SU-DHL-6 (cell line): ENCODE measurements at regions not wholly inside any gene's neighbourhood (a gene's known extent, or its start where the extent isn't known, plus 50 kb on each side); places are given as distances from the start of the nearest gene placed in this dataset.

Experiments used
- H2AFZ ChIP-seq: fragments of 200-600 bp; sonication (generic); 2 replicates; pipeline ENCODE4 v1.6.1; 2014; ENCODE audit warnings: low read depth, mild to moderate bottlenecking, moderate library complexity, mixed read lengths, antibody characterized with exemption, low read length; ENCODE audit not compliant: severe bottlenecking
- H3F3A ChIP-seq: fragments of 200-600 bp; shearing (Covaris generic); 2 replicates; pipeline ENCODE4 v1.6.0; 2016; ENCODE audit warnings: antibody characterized with exemption, mild to moderate bottlenecking; ENCODE audit not compliant: insufficient read depth
- H3K27ac ChIP-seq: fragments of 200-600 bp; sonication (generic); 2 replicates; pipeline ENCODE4 v1.5.1; 2016; ENCODE audit warnings: low read depth, mild to moderate bottlenecking, low read length, moderate library complexity, mixed read lengths
- H3K27me3 ChIP-seq: fragments of 200-600 bp; sonication (generic), shearing (Covaris generic); 2 replicates; pipeline ENCODE4 v1.6.0; 2014; ENCODE audit warnings: mild to moderate bottlenecking, low read length
- H3K36me3 ChIP-seq: fragments of 200-600 bp; sonication (generic); 2 replicates; pipeline ENCODE4 v1.6.1; 2014; ENCODE audit warnings: mild to moderate bottlenecking, low read length, mixed read lengths
- H3K4me2 ChIP-seq: fragments of 300-600, 200-600 bp; shearing (Covaris generic), sonication (generic); 2 replicates; pipeline ENCODE4 v1.6.0; 2014; ENCODE audit warnings: low read length, low read depth, mild to moderate bottlenecking; ENCODE audit not compliant: poor library complexity, severe bottlenecking
- H3K4me3 ChIP-seq: fragments of 200-600 bp; sonication (generic); 2 replicates; pipeline ENCODE4 v1.5.1; 2014; ENCODE audit warnings: antibody characterized with exemption, low read length, mild to moderate bottlenecking, mixed read lengths; ENCODE audit not compliant: insufficient read depth, poor library complexity, severe bottlenecking
- H3K79me2 ChIP-seq: fragments of 200-600 bp; sonication (generic); 2 replicates; pipeline ENCODE4 v1.6.1; 2014; ENCODE audit warnings: mild to moderate bottlenecking, low read length, moderate library complexity; ENCODE audit not compliant: insufficient read depth
- H3K9ac ChIP-seq: fragments of 200-600 bp; sonication (generic); 2 replicates; pipeline ENCODE4 v1.7.0; 2014; ENCODE audit warnings: mild to moderate bottlenecking, low read length
- H3K9me2 ChIP-seq: fragments of 200-600 bp; sonication (generic); replicated peaks from 2 replicates; pipeline ENCODE4 v1.6.1; 2014; ENCODE audit warnings: low read length; ENCODE audit not compliant: insufficient read depth
- H3K9me3 ChIP-seq: fragments of 200-600 bp; sonication (generic); 2 replicates; pipeline ENCODE4 v1.6.1; 2014; ENCODE audit warnings: low read length, mixed read lengths; ENCODE audit not compliant: insufficient read depth
- H4K20me1 ChIP-seq: fragments of 200-600 bp; sonication (generic); 2 replicates; pipeline ENCODE4 v1.6.1; 2014; ENCODE audit warnings: low read depth, mild to moderate bottlenecking, antibody characterized with exemption, low read length, moderate library complexity, mixed read lengths
- EZH2phosphoT487 ChIP-seq: fragments of 200-600 bp; sonication (generic), shearing (Covaris generic); conservative IDR thresholded peaks from 2 replicates; pipeline ENCODE4 v1.6.1; 2018; ENCODE audit warnings: mild to moderate bottlenecking, antibody characterized with exemption, low read length, moderate library complexity, mixed read lengths
- TF ChIP-seq, protein P1 (sequence below): fragments of 200-600 bp; sonication (generic); IDR thresholded peaks from one replicate; pipeline ENCODE4 v1.5.1; 2017; ENCODE audit warnings: antibody characterized with exemption, mild to moderate bottlenecking, low read length, moderate library complexity; ENCODE audit not compliant: insufficient read depth, poor library complexity, severe bottlenecking

- Histone ChIP-seq H2AFZ (no peak overlapping the region), H3K79me2 (no peaks in the 10 kb centered on the region), H3K9ac (no peak overlapping the region), H3F3A (no peaks in the 10 kb centered on the region), H3K4me3 (no peak overlapping the region), H4K20me1 (no peaks in the 10 kb centered on the region), H3K4me2 (no peak overlapping the region), H3K27ac (no peak overlapping the region), H3K9me2 (no peaks in the 10 kb centered on the region), H3K27me3 (no peaks in the 10 kb centered on the region), H3K9me3 (no peaks in the 10 kb centered on the region), H3K36me3 (no peaks in the 10 kb centered on the region)
- TF ChIP-seq, protein P1, sequence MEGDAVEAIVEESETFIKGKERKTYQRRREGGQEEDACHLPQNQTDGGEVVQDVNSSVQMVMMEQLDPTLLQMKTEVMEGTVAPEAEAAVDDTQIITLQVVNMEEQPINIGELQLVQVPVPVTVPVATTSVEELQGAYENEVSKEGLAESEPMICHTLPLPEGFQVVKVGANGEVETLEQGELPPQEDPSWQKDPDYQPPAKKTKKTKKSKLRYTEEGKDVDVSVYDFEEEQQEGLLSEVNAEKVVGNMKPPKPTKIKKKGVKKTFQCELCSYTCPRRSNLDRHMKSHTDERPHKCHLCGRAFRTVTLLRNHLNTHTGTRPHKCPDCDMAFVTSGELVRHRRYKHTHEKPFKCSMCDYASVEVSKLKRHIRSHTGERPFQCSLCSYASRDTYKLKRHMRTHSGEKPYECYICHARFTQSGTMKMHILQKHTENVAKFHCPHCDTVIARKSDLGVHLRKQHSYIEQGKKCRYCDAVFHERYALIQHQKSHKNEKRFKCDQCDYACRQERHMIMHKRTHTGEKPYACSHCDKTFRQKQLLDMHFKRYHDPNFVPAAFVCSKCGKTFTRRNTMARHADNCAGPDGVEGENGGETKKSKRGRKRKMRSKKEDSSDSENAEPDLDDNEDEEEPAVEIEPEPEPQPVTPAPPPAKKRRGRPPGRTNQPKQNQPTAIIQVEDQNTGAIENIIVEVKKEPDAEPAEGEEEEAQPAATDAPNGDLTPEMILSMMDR, result no peak
- TF ChIP-seq EZH2phosphoT487, result no peak
Observed at GRCh38 chr6:121571455-121571854, 136.0 kb downstream of the GJA1 start.

GRCh38 chr6:121573481-121573880 is 138.0 kb downstream of the GJA1 start:
- Histone ChIP-seq H3K4me2 (no peak overlapping the region), H3K9me2 (no peaks in the 10 kb centered on the region), H3K79me2 (no peaks in the 10 kb centered on the region), H3K9me3 (no peaks in the 10 kb centered on the region), H3K27me3 (no peaks in the 10 kb centered on the region), H3K9ac (no peak overlapping the region), H3K27ac (no peak overlapping the region), H3K36me3 (no peaks in the 10 kb centered on the region), H2AFZ (no peak overlapping the region), H3K4me3 (no peak overlapping the region), H4K20me1 (no peaks in the 10 kb centered on the region), H3F3A (no peaks in the 10 kb centered on the region)
- TF ChIP-seq EZH2phosphoT487, result no peak
- TF ChIP-seq, protein P1, result no peak

GRCh38 chr6:121578216-121578615 is 142.8 kb downstream of the GJA1 start:
- no peak overlapping the region for H3K27ac ChIP-seq
- H2AFZ ChIP-seq, result no peak overlapping the region
- no peaks in the 10 kb centered on the region for H3K36me3 ChIP-seq
- TF ChIP-seq, protein P1, result no peak
- no peak for TF ChIP-seq EZH2phosphoT487
- H3K27me3 ChIP-seq, result no peaks in the 10 kb centered on the region
- H3K9ac ChIP-seq, result no peak overlapping the region
- no peak overlapping the region for H3K4me2 ChIP-seq
- H3K4me3 ChIP-seq, result no peak overlapping the region
- no peaks in the 10 kb centered on the region for H3K79me2 ChIP-seq
- H3K9me3 ChIP-seq, result no peaks in the 10 kb centered on the region
- H4K20me1 ChIP-seq, result no peaks in the 10 kb centered on the region
- H3F3A ChIP-seq, result no peaks in the 10 kb centered on the region
- no peaks in the 10 kb centered on the region for H3K9me2 ChIP-seq

GRCh38 chr6:121579478-121579877 is 144.0 kb downstream of the GJA1 start:
- H3K9me3 ChIP-seq, result no peaks in the 10 kb centered on the region
- no peaks in the 10 kb centered on the region for H3F3A ChIP-seq
- H2AFZ ChIP-seq, result no peak overlapping the region
- no peaks in the 10 kb centered on the region for H3K27me3 ChIP-seq
- no peak overlapping the region for H3K27ac ChIP-seq
- no peaks in the 10 kb centered on the region for H4K20me1 ChIP-seq
- no peaks in the 10 kb centered on the region for H3K79me2 ChIP-seq
- no peaks in the 10 kb centered on the region for H3K36me3 ChIP-seq
- H3K4me2 ChIP-seq, result no peak overlapping the region
- H3K4me3 ChIP-seq, result no peak overlapping the region
- H3K9me2 ChIP-seq, result no peaks in the 10 kb centered on the region
- no peak overlapping the region for H3K9ac ChIP-seq
- TF ChIP-seq, protein P1, result no peak
- TF ChIP-seq EZH2phosphoT487, result no peak
